ENCODE measurements at regions not wholly inside any gene's neighbourhood (a gene's known extent, or its start where the extent isn't known, plus 50 kb on each side); places are given as distances from the start of the nearest gene placed in this dataset.
"Not testable (repeated sequence)": the region's sequence is repeated elsewhere in the genome, so short reads cannot be mapped to it uniquely, and the experiment has no call there.

- DNase-seq (ENCODE audit: low spot score), result no peak
These were observed 335.3 kb upstream of the NRSN1 start for GRCh38 chr6:23790756-23791155.

GRCh38 chr6:23797041-23797440 lies 329.0 kb upstream of the NRSN1 start:
- DNase-seq (ENCODE audit: low spot score), result no peak

- DNase-seq (ENCODE audit: low spot score), result not testable (repeated sequence)
These were observed 321.7 kb upstream of the NRSN1 start for GRCh38 chr6:23804289-23804688.

- DNase-seq (ENCODE audit: low spot score), result not testable (repeated sequence)
These were observed 304.9 kb upstream of the NRSN1 start for GRCh38 chr6:23821141-23821540.

GRCh38 chr6:23823421-23823820 lies 302.6 kb upstream of the NRSN1 start:
- no peak for DNase-seq (ENCODE audit: low spot score)

- no peak for DNase-seq (ENCODE audit: low spot score)
These were observed 299.4 kb upstream of the NRSN1 start for GRCh38 chr6:23826572-23826971.

GRCh38 chr6:23828861-23829260 lies 297.2 kb upstream of the NRSN1 start:
- no peak for DNase-seq (ENCODE audit: low spot score)

GRCh38 chr6:23841116-23841515 lies 284.9 kb upstream of the NRSN1 start:
- DNase-seq (ENCODE audit: low spot score), result no peak

GRCh38 chr6:23842760-23843159 lies 283.3 kb upstream of the NRSN1 start:
- no peak for DNase-seq (ENCODE audit: low spot score)

GRCh38 chr6:23851522-23851921 lies 274.5 kb upstream of the NRSN1 start:
- DNase-seq (ENCODE audit: low spot score), result no peak

- not testable (repeated sequence) for DNase-seq (ENCODE audit: low spot score)
These were observed 272.4 kb upstream of the NRSN1 start for GRCh38 chr6:23853566-23854133.

- DNase-seq (ENCODE audit: low spot score), result not testable (repeated sequence)
These were observed 271.9 kb upstream of the NRSN1 start for GRCh38 chr6:23854154-23854553.

GRCh38 chr6:23855497-23856116 lies 270.4 kb upstream of the NRSN1 start:
- no peak for DNase-seq (ENCODE audit: low spot score)

- no peak for DNase-seq (ENCODE audit: low spot score)
These were observed 255.5 kb upstream of the NRSN1 start for GRCh38 chr6:23870496-23870895.

- DNase-seq (ENCODE audit: low spot score), result no peak
These were observed 252.9 kb upstream of the NRSN1 start for GRCh38 chr6:23873161-23873560.

- no peak for DNase-seq (ENCODE audit: low spot score)
These were observed 251.0 kb upstream of the NRSN1 start for GRCh38 chr6:23875006-23875405.

- no peak for DNase-seq (ENCODE audit: low spot score)
These were observed 246.2 kb upstream of the NRSN1 start for GRCh38 chr6:23879816-23880215.

GRCh38 chr6:23890543-23891227 lies 235.3 kb upstream of the NRSN1 start:
- DNase-seq (ENCODE audit: low spot score), result no peak

GRCh38 chr6:23905133-23905815 lies 220.7 kb upstream of the NRSN1 start:
- DNase-seq (ENCODE audit: low spot score), result no peak

- no peak for DNase-seq (ENCODE audit: low spot score)
These were observed 215.6 kb upstream of the NRSN1 start for GRCh38 chr6:23910420-23910819.

GRCh38 chr6:23927935-23928334 lies 198.1 kb upstream of the NRSN1 start:
- no peak for DNase-seq (ENCODE audit: low spot score)

GRCh38 chr6:23929201-23929600 lies 196.8 kb upstream of the NRSN1 start:
- DNase-seq (ENCODE audit: low spot score), result no peak

GRCh38 chr6:23940466-23940865 lies 185.5 kb upstream of the NRSN1 start:
- no peak for DNase-seq (ENCODE audit: low spot score)

Data from NAMALWA (cell line).